AG04449 (cell line): ENCODE measurements at regions not wholly inside any gene's neighbourhood (a gene's known extent, or its start where the extent isn't known, plus 50 kb on each side); places are given as distances from the start of the nearest gene placed in this dataset.

ENCODE experiments used
- CTCF ChIA-PET: fragments of 350-600 bp; formaldehyde crosslinking; extraction: SDS; loops from one replicate; lab custom pipeline; 2021; ENCODE audit warnings: antibody characterized with exemption; lab: Yijun Ruan, JAX
- POLR2A ChIA-PET: fragments of 400-600, 350-600 bp; formaldehyde crosslinking; extraction: SDS; loops from one replicate; lab custom pipeline; 2020; ENCODE audit warnings: antibody characterized with exemption, inconsistent platforms; lab: Yijun Ruan, JAX
- DNase-seq: peaks from one replicate; pipeline ENCODE4 v3.0.0-alpha.2; 2010; ENCODE audit warnings: low read depth, low spot score
- H3K4me3 ChIP-seq: 2 replicates; pipeline ENCODE4 v1.5.1; 2011; ENCODE audit warnings: low read depth, mild to moderate bottlenecking, control low read depth, low read length
- CTCF ChIP-seq: IDR thresholded peaks from one replicate; pipeline ENCODE4 v1.5.1; 2011; ENCODE audit warnings: mild to moderate bottlenecking, moderate library complexity, low read length, control low read depth, inconsistent platforms; ENCODE audit not compliant: insufficient read depth; ENCODE audit errors: missing control alignments

DNA sequence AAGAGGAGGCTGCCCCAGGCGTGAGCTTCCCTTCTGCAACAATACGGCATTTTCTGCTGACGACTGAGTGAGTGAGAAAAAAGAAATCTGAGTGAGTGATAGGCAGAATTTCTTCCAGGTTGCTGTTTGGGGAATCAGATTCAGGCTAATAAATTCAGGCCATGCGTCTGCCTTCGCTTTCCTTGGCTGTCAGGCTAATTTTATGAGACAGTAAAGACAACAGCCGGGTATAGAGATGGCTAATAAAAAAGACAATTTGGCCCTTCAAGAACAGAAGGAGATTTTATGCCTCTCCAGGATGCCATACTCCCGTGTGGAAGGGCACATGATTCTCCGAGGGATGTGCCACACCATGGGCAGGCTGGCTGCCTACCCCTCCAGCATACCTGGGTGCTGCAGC lies 145.9 kb upstream of the UBL3 start:
- POLR2A ChIA-PET, result no interaction called here
- CTCF ChIA-PET, result no interaction called here
- no peak overlapping the region for H3K4me3 ChIP-seq
- no peak for DNase-seq
- no peak for TF ChIP-seq CTCF

- ChIA-PET CTCF (interaction anchor here (0.8 to 1.3 kb wide), 3 partner anchors 118 to 150 kb away, joined by 3 read pairs; no protein-coding TSS in a partner anchor), POLR2A (interaction anchor here (1.2 kb wide), 1 partner anchor 145 kb away, joined by 4 read pairs; the partner anchor contains the start of gene UBL3)
- no peak for DNase-seq
These were observed 144.6 kb upstream of the UBL3 start for GRCh38 chr13:29994911-29995595.

GRCh38 chr13:29993716-29994488 lies 143.5 kb upstream of the UBL3 start:
- ChIA-PET CTCF (interaction anchor here (1.0 to 2.4 kb wide), 7 partner anchors 8 to 223 kb away, joined by 3 to 11 read pairs (median 4); no protein-coding TSS in a partner anchor), POLR2A (interaction anchor here (0.9 to 1.9 kb wide), 4 partner anchors 9 to 144 kb away, joined by 3 to 7 read pairs (median 4); partner anchors contain the start of gene UBL3)
- TF ChIP-seq CTCF, result no peak
- peak; percentile 38 for DNase-seq
- H3K4me3 ChIP-seq, result no peak overlapping the region

More at GRCh38 chr13:29994911-29995595, 144.6 kb upstream of the UBL3 start:
- no peak overlapping the region for H3K4me3 ChIP-seq
- TF ChIP-seq CTCF, result no peak

DNA sequence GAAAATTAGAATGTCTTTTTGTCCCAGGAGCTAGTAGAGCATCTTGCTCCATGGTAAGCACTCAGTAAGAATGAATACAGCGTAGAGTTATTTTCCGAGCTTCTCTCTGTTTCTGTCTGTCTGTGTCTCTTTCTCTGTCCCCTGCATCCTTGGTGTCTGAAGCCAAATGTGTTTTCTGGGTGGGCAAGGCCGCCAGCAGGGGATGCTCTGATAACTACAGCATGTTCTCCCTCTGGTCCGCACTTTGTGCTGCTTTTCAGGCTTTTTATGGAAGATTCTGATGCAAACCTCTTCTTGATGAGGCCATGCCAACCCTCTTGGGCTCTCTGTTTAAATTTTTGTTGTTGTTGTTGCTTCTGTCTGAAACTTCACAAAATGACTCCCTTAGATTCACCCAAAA lies 142.8 kb upstream of the UBL3 start:
- H3K4me3 ChIP-seq, result no peak overlapping the region
- no peak for DNase-seq
- TF ChIP-seq CTCF, result no peak
- ChIA-PET CTCF (interaction anchor here (1.0 to 2.4 kb wide), 8 partner anchors 9 to 223 kb away, joined by 3 to 11 read pairs (median 4); no protein-coding TSS in a partner anchor), POLR2A (interaction anchor here (0.6 to 1.9 kb wide), 2 partner anchors 10 to 144 kb away, joined by 3 to 7 read pairs; no protein-coding TSS in a partner anchor)

- ChIA-PET CTCF (interaction anchor here (1.0 kb wide), 1 partner anchor 123 kb away, joined by 3 read pairs; no protein-coding TSS in a partner anchor), POLR2A (interaction anchor here (0.6 to 1.3 kb wide), 4 partner anchors 11 to 375 kb away, joined by 3 to 4 read pairs (median 3); no protein-coding TSS in a partner anchor)
- no peak overlapping the region for H3K4me3 ChIP-seq
- no peak for TF ChIP-seq CTCF
- peak; percentile 82 for DNase-seq
These were observed 140.9 kb upstream of the UBL3 start for GRCh38 chr13:29991343-29991742.
